Effector memory CD8-positive, alpha-beta T cell (primary cell): ENCODE measurements at regions not wholly inside any gene's neighbourhood (a gene's known extent, or its start where the extent isn't known, plus 50 kb on each side); places are given as distances from the start of the nearest gene placed in this dataset.
"Not testable (repeated sequence)": the region's sequence is repeated elsewhere in the genome, so short reads cannot be mapped to it uniquely, and the experiment has no call there.

Experiments
- ATAC-seq: fragments of 150-1000 bp; cut with Tn5 transposase; replicated peaks from 2 replicates; pipeline ENCODE4 v1.10.0; 2021; ENCODE audit warnings: mild to moderate bottlenecking, moderate library complexity
- DNase-seq, 3 experiments: peaks; one replicate each; pipeline ENCODE4 v3.0.0; 2021
- H3K27ac Mint-ChIP-seq, 2 donors: one replicate each; pipeline ENCODE4 v1.8.0; 2022; ENCODE audit warnings: mild to moderate bottlenecking in 2 of 2, mixed read lengths in 2 of 2, moderate library complexity in 2 of 2
- H3K27me3 Mint-ChIP-seq, 2 donors: one replicate each; pipeline ENCODE4 v1.8.0; 2022; ENCODE audit warnings: mixed read lengths in 2 of 2
- H3K36me3 Mint-ChIP-seq: one replicate; pipeline ENCODE4 v1.8.0; 2022; ENCODE audit warnings: mild to moderate bottlenecking, moderate library complexity, mixed read lengths; ENCODE audit not compliant: insufficient read depth
- H3K4me1 Mint-ChIP-seq, 2 donors: one replicate each; pipeline ENCODE4 v1.8.0; 2022; ENCODE audit warnings: low read depth in 2 of 2, mixed read lengths in 2 of 2
- H3K4me3 Mint-ChIP-seq, 2 donors: one replicate each; pipeline ENCODE4 v1.8.0; 2022; ENCODE audit warnings: mild to moderate bottlenecking in 2 of 2, mixed read lengths in 2 of 2, moderate library complexity in 2 of 2
- H3K9me3 Mint-ChIP-seq, 2 donors: one replicate each; pipeline ENCODE4 v1.8.0; 2022; ENCODE audit warnings: mixed read lengths in 2 of 2

- H3K27me3 Mint-ChIP-seq, result no peaks in the 10 kb centered on the region
- H3K27ac Mint-ChIP-seq, result no peak overlapping the region
- H3K9me3 Mint-ChIP-seq, result peaks cover 6 to 20% of the 10 kb centered on the region in 2 donors
- no peaks in the 10 kb centered on the region for H3K36me3 Mint-ChIP-seq
- no peak for ATAC-seq
- no peak overlapping the region for H3K4me3 Mint-ChIP-seq
- H3K4me1 Mint-ChIP-seq, result no peaks in the 10 kb centered on the region
- no peak for DNase-seq
These were observed 156.6 kb downstream of the CDC14C start for GRCh38 chr7:49080896-49081475.

GRCh38 chr7:49088017-49088416 is 163.7 kb downstream of the CDC14C start:
- no peaks in the 10 kb centered on the region for H3K27me3 Mint-ChIP-seq
- no peaks in the 10 kb centered on the region for H3K36me3 Mint-ChIP-seq
- DNase-seq (no peak), ATAC-seq (no peak)
- no peak overlapping the region for H3K27ac Mint-ChIP-seq
- H3K4me1 Mint-ChIP-seq, result no peaks in the 10 kb centered on the region
- H3K4me3 Mint-ChIP-seq, result no peak overlapping the region
- H3K9me3 Mint-ChIP-seq, result peaks cover 0 to 5% of the 10 kb centered on the region in 2 donors

GRCh38 chr7:49089717-49090116 is 165.4 kb downstream of the CDC14C start:
- no peak for ATAC-seq
- no peak overlapping the region for H3K4me3 Mint-ChIP-seq
- DNase-seq, result no peak
- peaks cover 0 to 5% of the 10 kb centered on the region in 2 donors for H3K9me3 Mint-ChIP-seq
- H3K36me3 Mint-ChIP-seq, result no peaks in the 10 kb centered on the region
- H3K4me1 Mint-ChIP-seq, result no peaks in the 10 kb centered on the region
- H3K27ac Mint-ChIP-seq, result no peak overlapping the region
- H3K27me3 Mint-ChIP-seq, result no peaks in the 10 kb centered on the region

- Mint-ChIP-seq H3K9me3 (peaks cover 7 to 11% of the 10 kb centered on the region in 2 donors), H3K27ac (no peak overlapping the region)
These were observed 166.7 kb downstream of the CDC14C start for GRCh38 chr7:49091089-49091488.

GRCh38 chr7:49091519-49091918 is 167.2 kb downstream of the CDC14C start:
- H3K4me1 Mint-ChIP-seq, result no peaks in the 10 kb centered on the region
- no peak overlapping the region for H3K27ac Mint-ChIP-seq
- DNase-seq, result no peak
- H3K36me3 Mint-ChIP-seq, result no peaks in the 10 kb centered on the region
- H3K9me3 Mint-ChIP-seq, result peaks cover 7 to 11% of the 10 kb centered on the region in 2 donors
- H3K4me3 Mint-ChIP-seq, result no peak overlapping the region
- no peak for ATAC-seq
- H3K27me3 Mint-ChIP-seq, result no peaks in the 10 kb centered on the region

More at GRCh38 chr7:49091089-49091488, 166.7 kb downstream of the CDC14C start:
- ATAC-seq (no peak), DNase-seq (no peak)
- H3K4me1 Mint-ChIP-seq, result no peaks in the 10 kb centered on the region
- H3K27me3 Mint-ChIP-seq, result no peaks in the 10 kb centered on the region
- no peaks in the 10 kb centered on the region for H3K36me3 Mint-ChIP-seq
- H3K4me3 Mint-ChIP-seq, result no peak overlapping the region

GRCh38 chr7:49093218-49093617 is 168.9 kb downstream of the CDC14C start:
- no peaks in the 10 kb centered on the region for H3K36me3 Mint-ChIP-seq
- no peaks in the 10 kb centered on the region for H3K27me3 Mint-ChIP-seq
- ATAC-seq (no peak), DNase-seq (no peak)
- peaks cover 9 to 11% of the 10 kb centered on the region in 2 donors for H3K9me3 Mint-ChIP-seq
- H3K4me3 Mint-ChIP-seq, result no peak overlapping the region
- no peak overlapping the region for H3K27ac Mint-ChIP-seq
- H3K4me1 Mint-ChIP-seq, result no peaks in the 10 kb centered on the region

GRCh38 chr7:49094866-49095265 is 170.5 kb downstream of the CDC14C start:
- Mint-ChIP-seq H3K9me3 (peaks cover 4 to 11% of the 10 kb centered on the region in 2 donors), H3K4me3 (no peak overlapping the region), H3K27me3 (no peaks in the 10 kb centered on the region), H3K36me3 (no peaks in the 10 kb centered on the region), H3K4me1 (no peaks in the 10 kb centered on the region), H3K27ac (no peak overlapping the region)
- DNase-seq, result no peak
- ATAC-seq, result no peak

GRCh38 chr7:49099587-49100326 is 175.4 kb downstream of the CDC14C start:
- no peaks in the 10 kb centered on the region for H3K27me3 Mint-ChIP-seq
- H3K36me3 Mint-ChIP-seq, result no peaks in the 10 kb centered on the region
- no peak for DNase-seq
- peaks cover 6 to 11% of the 10 kb centered on the region in 2 donors for H3K9me3 Mint-ChIP-seq
- no peak overlapping the region for H3K27ac Mint-ChIP-seq
- H3K4me3 Mint-ChIP-seq, result no peak overlapping the region
- H3K4me1 Mint-ChIP-seq, result no peaks in the 10 kb centered on the region
- ATAC-seq, result no peak

- not testable (repeated sequence) for H3K9me3 Mint-ChIP-seq, H3K4me3 Mint-ChIP-seq
These were observed 176.8 kb downstream of the CDC14C start for GRCh38 chr7:49100908-49101740.

GRCh38 chr7:49102411-49102810 is 178.1 kb downstream of the CDC14C start:
- no peak for DNase-seq
- H3K27ac Mint-ChIP-seq, result no peak overlapping the region
- no peak overlapping the region for H3K4me3 Mint-ChIP-seq
- no peaks in the 10 kb centered on the region for H3K36me3 Mint-ChIP-seq
- peaks cover 8 to 12% of the 10 kb centered on the region in 2 donors for H3K9me3 Mint-ChIP-seq
- no peaks in the 10 kb centered on the region for H3K4me1 Mint-ChIP-seq
- no peaks in the 10 kb centered on the region for H3K27me3 Mint-ChIP-seq
- no peak for ATAC-seq

More at GRCh38 chr7:49100908-49101740, 176.8 kb downstream of the CDC14C start:
- H3K36me3 Mint-ChIP-seq, ATAC-seq, DNase-seq, H3K27me3 Mint-ChIP-seq, H3K4me1 Mint-ChIP-seq, H3K27ac Mint-ChIP-seq: not testable (repeated sequence)

- DNase-seq (no peak), ATAC-seq (no peak)
- Mint-ChIP-seq H3K36me3 (no peaks in the 10 kb centered on the region), H3K4me3 (no peak overlapping the region), H3K27me3 (no peaks in the 10 kb centered on the region), H3K27ac (no peak overlapping the region), H3K9me3 (peaks cover 2 to 3% of the 10 kb centered on the region in 2 donors), H3K4me1 (no peaks in the 10 kb centered on the region)
These were observed 187.4 kb downstream of the CDC14C start for GRCh38 chr7:49111706-49112105.

- Mint-ChIP-seq H3K27me3 (no peaks in the 10 kb centered on the region), H3K36me3 (no peaks in the 10 kb centered on the region), H3K4me3 (no peak overlapping the region), H3K27ac (no peak overlapping the region), H3K9me3 (no peaks in the 10 kb centered on the region), H3K4me1 (no peaks in the 10 kb centered on the region)
- ATAC-seq (no peak), DNase-seq (no peak)
These were observed 187.9 kb downstream of the CDC14C start for GRCh38 chr7:49112222-49112621.

- H3K36me3 Mint-ChIP-seq, result no peaks in the 10 kb centered on the region
- H3K4me1 Mint-ChIP-seq, result no peaks in the 10 kb centered on the region
- H3K27ac Mint-ChIP-seq, result no peak overlapping the region
- no peak for ATAC-seq
- no peak for DNase-seq
- no peaks in the 10 kb centered on the region for H3K9me3 Mint-ChIP-seq
- no peaks in the 10 kb centered on the region for H3K27me3 Mint-ChIP-seq
- no peak overlapping the region for H3K4me3 Mint-ChIP-seq
These were observed 188.3 kb downstream of the CDC14C start for GRCh38 chr7:49112647-49113046.
